ENCODE measurements at regions not wholly inside any gene's neighbourhood (a gene's known extent, or its start where the extent isn't known, plus 50 kb on each side); places are given as distances from the start of the nearest gene placed in this dataset.
"Not testable (repeated sequence)": the region's sequence is repeated elsewhere in the genome, so short reads cannot be mapped to it uniquely, and the experiment has no call there.

DNA sequence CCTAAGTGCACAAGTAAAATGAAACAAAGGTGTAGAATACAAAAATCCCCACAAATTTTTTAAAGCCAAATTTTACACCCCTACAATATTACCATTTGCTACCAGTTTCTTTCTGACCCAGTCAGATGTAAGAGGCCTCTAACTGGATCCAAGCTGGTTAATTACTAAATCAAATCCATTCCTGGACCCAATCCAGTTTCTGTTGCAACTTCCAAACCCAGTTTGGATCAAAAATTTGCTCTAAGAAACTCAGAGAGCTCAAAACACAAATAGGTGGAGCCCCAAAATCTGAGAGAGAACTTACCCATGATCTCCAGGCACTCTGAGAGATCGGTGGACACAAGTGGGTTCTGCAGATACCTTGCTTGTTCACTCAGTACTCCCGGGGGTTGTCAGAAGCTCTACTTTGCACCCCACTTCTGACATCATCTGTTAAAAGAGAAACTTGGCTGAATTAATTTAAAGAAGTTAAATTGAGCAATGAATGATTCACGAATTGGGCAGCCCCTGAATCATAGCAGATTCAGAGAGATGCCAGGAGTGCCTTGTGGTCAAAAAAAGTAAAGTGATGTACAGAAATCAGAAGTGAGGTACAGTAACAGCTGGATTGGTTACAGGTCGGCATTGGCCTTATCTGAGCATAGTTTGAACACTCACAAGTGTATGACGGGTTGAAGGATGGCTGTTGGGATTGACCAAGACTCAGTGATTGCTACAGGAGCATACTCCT is 448.0 kb downstream of the KCNT2 start:
- no peak for DNase-seq

GRCh38 chr1:196155586-196155985 is 452.7 kb downstream of the KCNT2 start:
- DNase-seq: no peak

- DNase-seq: no peak
Observed at GRCh38 chr1:196152975-196153374, 455.3 kb downstream of the KCNT2 start.

GRCh38 chr1:196152086-196152485 is 456.2 kb downstream of the KCNT2 start:
- no peak for DNase-seq

GRCh38 chr1:196148367-196148970 is 459.8 kb downstream of the KCNT2 start:
- no peak for DNase-seq

GRCh38 chr1:196147530-196147929 is 460.7 kb downstream of the KCNT2 start:
- DNase-seq: no peak

- not testable (repeated sequence) for DNase-seq
Observed at GRCh38 chr1:196145151-196145550, 463.1 kb downstream of the KCNT2 start.

GRCh38 chr1:196144588-196144987 is 463.7 kb downstream of the KCNT2 start:
- DNase-seq: no peak

DNA sequence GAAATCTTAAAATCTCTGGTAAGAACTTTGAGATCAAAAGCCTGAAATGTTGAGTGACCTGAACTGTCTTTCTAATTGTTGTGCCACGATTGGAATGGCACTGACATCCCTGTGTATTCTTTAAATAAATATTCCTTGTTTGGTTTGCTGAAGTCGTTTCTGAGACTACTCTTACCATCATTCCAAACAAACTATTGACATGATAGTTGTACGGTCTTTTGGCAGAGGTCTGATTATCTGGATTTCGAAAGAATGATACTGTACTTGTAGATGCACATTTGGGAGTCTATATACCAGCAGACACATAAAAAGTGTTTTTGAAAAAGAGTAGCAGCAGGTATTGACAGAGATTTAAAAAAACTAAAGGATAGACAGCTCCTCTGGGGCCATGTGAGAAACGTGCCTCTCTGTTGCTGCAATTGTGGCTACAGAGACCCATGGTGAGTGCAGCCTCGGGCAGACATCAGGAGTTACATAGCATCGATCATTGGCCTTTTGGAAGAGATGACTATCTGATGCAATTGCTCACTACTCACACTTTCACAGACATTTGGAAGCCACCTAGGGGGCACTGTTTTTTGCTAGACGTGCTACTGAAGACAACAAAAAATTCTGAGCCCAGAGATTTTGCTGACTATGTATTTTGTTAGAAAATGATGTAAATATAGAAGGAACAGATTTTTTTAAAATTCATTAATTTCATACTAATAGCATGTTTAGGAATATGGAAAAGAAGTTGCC is 464.5 kb downstream of the KCNT2 start:
- no peak for DNase-seq

DNA sequence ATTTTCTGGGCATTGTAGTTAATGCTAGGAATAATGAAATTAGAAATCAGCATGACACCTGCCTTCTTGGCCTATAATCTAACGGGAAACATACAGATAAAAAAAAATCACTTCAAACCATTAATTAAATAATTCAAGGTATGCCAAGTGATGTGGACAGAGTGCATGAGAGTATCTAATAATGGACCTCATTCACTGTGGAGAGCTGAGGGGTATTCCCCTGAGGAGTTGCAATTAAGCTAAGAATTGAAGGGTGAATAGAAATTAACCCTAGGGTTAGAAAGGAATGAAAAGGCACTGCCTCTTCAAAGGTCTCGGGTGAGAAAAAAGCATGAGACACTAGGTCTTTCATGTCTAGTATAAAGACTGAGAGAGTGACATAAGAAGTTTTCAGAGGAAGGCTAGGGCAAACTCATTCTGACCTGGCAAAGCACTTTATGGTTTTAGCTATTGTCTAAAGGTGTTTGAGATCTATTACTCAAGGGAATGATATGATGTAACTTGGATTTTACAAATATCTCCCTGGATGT is 466.1 kb downstream of the KCNT2 start:
- no peak for DNase-seq

DNA sequence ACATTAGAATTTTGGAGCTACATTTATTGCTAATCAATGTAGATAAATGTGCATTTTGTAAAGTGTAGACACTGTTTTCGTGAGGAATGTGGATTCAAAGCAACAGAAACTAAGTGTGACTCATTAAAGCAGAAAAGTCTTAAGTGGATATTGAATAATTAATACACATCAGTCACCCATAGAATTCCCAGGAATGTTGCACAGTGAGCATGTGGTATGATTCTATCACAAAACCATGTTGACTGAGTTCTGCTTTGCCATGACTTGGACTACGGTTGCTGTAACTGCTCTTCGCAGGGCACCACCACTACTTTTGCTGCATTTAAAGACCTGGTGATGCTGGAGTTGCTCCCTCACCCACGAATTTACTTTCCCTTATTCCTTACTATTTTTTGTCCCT is 471.8 kb downstream of the KCNT2 start:
- DNase-seq: no peak

DNA sequence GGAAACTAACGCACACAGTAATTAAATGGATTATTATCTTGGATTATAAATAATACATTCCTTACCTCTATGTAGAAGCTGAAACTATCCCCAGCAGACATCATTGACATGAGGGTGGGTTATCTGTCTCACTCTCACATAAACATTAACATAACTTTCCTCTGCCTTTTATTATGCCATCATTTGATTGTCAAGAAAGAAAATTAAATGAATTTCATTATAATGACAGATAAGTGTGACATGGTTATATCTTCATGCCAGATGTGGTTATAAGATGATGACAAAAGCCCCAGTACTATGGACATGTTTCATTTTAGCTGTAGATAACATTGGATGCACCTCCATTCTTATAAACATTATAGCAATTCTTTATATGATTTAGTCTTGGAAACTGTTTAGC is 476.5 kb downstream of the KCNT2 start:
- DNase-seq: no peak

- no peak for DNase-seq
Observed at GRCh38 chr1:196128835-196129234, 479.4 kb downstream of the KCNT2 start.

- peak in 1 of 14 donors; percentile 30 for DNase-seq
Observed at GRCh38 chr1:196121181-196121580, 487.1 kb downstream of the KCNT2 start.

GRCh38 chr1:196115646-196116045 is 492.6 kb downstream of the KCNT2 start:
- peak in 1 of 14 donors; percentile 54 for DNase-seq

GRCh38 chr1:196114193-196114592 is 494.0 kb downstream of the KCNT2 start:
- DNase-seq: no peak

DNA sequence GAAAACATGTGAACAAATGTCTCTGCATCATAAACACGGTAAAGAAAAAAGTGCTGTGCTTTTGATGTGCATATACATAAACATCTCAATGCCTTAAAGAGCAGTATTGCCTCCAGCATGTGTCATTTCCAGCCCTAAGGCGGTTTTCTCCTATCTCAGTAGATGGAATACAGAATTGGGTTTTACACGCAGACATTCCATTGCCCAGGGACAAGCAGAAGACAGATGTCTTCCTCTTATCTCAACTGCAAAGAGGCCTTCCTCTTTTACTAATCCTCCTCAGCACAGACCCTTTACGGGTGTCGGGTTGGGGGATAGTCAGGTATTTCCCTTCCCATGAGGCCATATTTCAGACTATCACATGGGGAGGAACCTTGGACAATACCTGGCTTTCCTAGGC is 499.2 kb downstream of the KCNT2 start:
- DNase-seq: not testable (repeated sequence)

DNA sequence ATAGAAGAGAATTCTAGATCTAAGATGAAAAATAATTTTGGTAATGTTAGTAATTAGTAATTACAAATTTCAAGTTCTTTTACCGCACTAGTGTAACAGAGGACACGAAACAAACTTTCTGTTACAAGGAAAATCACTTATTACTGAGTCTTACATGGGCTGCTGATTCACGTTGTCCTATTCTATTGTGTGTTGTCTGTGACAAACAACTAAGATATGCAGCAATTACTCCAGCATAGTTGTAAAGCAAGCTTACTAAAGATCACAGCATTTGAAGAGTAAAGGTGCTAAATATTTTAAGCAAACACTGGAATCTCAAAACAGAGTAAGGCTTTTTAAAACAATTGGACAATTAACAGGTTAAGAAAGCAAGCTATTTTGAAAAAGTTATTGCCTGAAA is 502.3 kb downstream of the KCNT2 start:
- no peak for DNase-seq

- no peak for DNase-seq
Observed at GRCh38 chr1:196102826-196103225, 505.4 kb downstream of the KCNT2 start.

DNA sequence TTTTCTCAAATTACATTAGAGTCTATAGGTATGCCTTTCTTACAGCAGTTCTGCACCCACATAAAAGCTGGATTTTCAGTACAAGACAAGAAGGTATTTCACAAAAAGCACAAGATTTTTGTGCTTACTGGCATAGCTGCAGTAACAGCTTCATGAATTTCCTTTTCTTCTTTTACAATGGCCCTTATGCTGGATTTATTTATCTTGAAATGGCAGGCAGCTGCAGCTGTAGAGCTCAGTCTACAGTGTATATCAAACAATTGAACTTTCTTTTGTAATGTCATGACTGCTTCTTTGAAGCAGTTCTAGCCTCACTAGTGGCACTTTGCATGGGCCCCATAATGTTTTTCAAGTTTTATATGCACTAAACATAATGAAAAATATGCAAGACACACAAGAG is 510.2 kb downstream of the KCNT2 start:
- no peak for DNase-seq

- no peak for DNase-seq
Observed at GRCh38 chr1:196094821-196095220, 513.4 kb downstream of the KCNT2 start.

- DNase-seq: no peak
Observed at GRCh38 chr1:196091397-196092135, 516.7 kb downstream of the KCNT2 start.

GRCh38 chr1:196090226-196090625 is 518.0 kb downstream of the KCNT2 start:
- no peak for DNase-seq
